ENCODE measurements at regions not wholly inside any gene's neighbourhood (a gene's known extent, or its start where the extent isn't known, plus 50 kb on each side); places are given as distances from the start of the nearest gene placed in this dataset.
"Not testable (repeated sequence)": the region's sequence is repeated elsewhere in the genome, so short reads cannot be mapped to it uniquely, and the experiment has no call there.

DNA sequence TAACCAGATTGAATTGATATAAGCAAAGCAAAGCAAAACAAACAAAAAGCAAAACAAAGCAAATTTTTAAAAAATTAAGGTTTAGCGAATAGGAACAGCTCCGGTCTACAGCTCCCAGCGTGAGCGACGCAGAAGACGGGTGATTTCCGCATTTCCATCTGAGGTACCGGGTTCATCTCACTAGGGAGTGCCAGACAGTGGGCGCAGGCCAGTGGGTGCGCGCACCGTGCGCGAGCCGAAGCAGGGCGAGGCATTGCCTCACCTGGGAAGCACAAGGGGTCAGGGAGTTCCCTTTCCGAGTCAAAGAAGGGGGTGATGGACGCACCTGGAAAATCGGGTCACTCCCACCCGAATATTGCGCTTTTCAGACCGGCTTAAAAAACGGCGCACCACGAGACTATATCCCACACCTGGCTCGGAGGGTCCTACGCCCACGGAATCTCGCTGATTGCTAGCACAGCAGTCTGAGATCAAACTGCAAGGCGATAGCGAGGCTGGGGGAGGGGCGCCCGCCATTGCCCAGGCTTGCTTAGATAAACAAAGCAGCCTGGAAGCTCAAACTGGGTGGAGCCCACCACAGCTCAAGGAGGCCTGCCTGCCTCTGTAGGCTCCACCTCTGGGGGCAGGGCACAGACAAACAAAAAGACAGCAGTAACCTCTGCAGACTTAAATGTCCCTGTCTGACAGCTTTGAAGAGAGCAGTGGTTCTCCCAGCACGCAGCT is 170.3 kb downstream of the MCHR2 start:
- TF ChIP-seq YY1 (IDR thresholded peaks at IDR 0.05; ENCODE audit: extremely low read depth, insufficient replicate concordance, low read depth, low read length); POLR2AphosphoS5 (IDR thresholded peaks at IDR 0.05; ENCODE audit: low read depth, low read length); SIN3A (IDR thresholded peaks at IDR 0.05; ENCODE audit: low read depth); EZH2phosphoT487 (IDR thresholded peaks at IDR 0.05; ENCODE audit: borderline replicate concordance); TCF7L2 (IDR thresholded peaks at IDR 0.05; ENCODE audit: borderline replicate concordance, extremely low read depth, insufficient read depth, insufficient read length); POLR2A (IDR thresholded peaks at IDR 0.05; ENCODE audit: borderline replicate concordance, extremely low read depth, insufficient read depth, insufficient read length): not testable (repeated sequence)
- TF ChIP-seq, protein P1, sequence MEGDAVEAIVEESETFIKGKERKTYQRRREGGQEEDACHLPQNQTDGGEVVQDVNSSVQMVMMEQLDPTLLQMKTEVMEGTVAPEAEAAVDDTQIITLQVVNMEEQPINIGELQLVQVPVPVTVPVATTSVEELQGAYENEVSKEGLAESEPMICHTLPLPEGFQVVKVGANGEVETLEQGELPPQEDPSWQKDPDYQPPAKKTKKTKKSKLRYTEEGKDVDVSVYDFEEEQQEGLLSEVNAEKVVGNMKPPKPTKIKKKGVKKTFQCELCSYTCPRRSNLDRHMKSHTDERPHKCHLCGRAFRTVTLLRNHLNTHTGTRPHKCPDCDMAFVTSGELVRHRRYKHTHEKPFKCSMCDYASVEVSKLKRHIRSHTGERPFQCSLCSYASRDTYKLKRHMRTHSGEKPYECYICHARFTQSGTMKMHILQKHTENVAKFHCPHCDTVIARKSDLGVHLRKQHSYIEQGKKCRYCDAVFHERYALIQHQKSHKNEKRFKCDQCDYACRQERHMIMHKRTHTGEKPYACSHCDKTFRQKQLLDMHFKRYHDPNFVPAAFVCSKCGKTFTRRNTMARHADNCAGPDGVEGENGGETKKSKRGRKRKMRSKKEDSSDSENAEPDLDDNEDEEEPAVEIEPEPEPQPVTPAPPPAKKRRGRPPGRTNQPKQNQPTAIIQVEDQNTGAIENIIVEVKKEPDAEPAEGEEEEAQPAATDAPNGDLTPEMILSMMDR (IDR thresholded peaks at IDR 0.05 in 2 of 3, conservative IDR thresholded peaks at IDR 0.05 in 1 of 3; ENCODE audit: borderline replicate concordance in 1 of 3, insufficient read depth in 1 of 3, low read depth in 2 of 3, low read length in 2 of 3): not testable (repeated sequence)

All from HCT116 (cell line).